HG03520 (cell line): ENCODE measurements at regions not wholly inside any gene's neighbourhood (a gene's known extent, or its start where the extent isn't known, plus 50 kb on each side); places are given as distances from the start of the nearest gene placed in this dataset.

Experiments
- ATAC-seq: cut with Tn5 transposase; IDR thresholded peaks from one replicate; pipeline ENCODE4 v1.9.1; 2021; ENCODE audit warnings: mild to moderate bottlenecking, moderate library complexity; ENCODE audit not compliant: unreplicated experiment

- ATAC-seq: no peak
Measured at GRCh38 chr1:114232691-114233090, 79.0 kb upstream of the SYT6 start.

GRCh38 chr1:114231301-114231700 lies 77.6 kb upstream of the SYT6 start:
- no peak for ATAC-seq

- no peak for ATAC-seq
Measured at GRCh38 chr1:114229368-114229767, 75.7 kb upstream of the SYT6 start.

DNA sequence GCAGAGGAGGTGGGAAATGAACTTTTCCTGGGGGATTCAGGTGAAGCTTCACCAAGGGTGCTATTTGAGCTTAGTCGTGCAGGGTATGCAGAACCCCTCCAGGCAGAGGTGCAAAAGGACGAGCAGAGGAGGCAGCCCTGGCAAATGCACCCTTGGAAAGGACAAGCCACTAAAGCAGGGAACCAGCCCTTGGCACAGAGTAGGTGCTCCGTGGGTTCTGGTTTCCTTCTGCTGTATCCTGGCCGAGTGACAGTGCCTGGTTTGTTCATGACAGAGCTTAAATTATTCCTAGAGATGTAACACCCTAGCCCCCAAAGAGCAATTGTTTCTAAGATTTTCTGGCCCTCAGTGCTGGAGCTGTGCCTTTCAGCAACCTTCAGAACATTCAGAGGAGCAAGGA lies 73.4 kb upstream of the SYT6 start:
- no peak for ATAC-seq

DNA sequence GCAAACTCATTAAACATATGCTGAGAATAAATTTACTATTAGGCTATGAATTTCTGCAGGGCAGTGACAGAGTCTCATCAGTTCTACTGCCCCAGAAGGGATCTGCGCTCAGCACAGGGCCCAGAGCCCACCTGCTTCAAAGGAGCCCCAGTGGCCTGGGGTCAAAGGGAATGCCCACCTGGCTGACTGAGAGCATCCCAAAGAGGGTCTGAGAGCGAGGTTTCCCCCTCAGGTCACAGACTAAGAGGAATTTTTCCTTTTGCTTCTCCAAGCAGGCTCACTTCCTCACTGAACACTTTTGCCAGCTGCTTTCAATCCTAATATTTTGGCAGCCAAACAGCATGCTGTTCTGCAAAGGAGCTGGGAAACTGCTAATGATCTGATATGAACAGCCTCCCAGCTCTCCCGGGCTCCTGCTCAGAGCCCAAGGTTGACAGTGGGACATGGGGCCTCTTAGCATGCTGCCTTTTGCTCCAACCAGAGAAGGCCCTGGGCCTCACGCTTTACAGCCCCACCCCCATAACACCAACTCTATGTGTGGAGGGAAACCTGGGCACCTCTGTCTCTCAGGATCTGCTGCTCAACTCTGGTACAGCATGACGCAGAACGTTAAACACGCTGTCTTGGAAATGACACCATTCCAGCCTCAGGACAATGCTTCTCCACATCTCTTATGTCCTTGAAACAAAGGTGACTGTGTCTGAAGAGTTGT lies 70.7 kb upstream of the SYT6 start:
- no peak for ATAC-seq

- no peak for ATAC-seq
Measured at GRCh38 chr1:114222920-114223319, 69.3 kb upstream of the SYT6 start.

DNA sequence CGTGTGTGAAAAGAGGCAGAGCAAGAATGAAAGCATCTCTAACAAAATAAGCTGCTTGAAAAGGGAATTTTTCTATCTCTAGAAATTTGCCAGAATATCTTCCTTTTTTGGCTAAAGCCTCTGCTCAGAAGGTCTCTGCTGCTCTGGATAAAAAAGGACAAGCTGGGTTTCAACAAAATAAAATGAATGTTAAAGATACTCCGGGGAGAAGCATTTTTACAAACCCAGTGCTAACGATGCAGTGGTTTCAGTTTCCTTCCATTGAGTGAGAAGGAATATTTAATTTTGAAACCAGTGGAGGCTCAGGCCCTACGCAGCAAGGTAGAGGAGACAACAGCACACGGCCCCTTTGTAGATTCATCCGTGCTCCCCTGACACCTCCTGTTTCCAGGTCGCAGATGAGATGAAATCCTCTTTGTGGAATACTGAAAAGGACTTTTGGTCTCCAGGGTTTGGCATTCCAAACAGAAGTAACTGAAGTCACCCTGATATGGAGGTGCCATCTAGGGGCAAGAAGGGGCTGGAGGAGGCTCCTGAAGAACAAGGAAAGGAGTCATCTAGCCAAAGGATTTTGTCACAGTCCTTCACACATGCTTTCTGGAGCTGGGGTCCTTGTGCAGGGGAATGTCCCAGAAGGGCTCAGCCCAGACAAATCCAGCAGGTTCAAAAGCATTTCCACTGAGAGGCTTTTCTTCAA lies 65.7 kb upstream of the SYT6 start:
- ATAC-seq: no peak

GRCh38 chr1:114218361-114219171 lies 64.9 kb upstream of the SYT6 start:
- no peak for ATAC-seq

DNA sequence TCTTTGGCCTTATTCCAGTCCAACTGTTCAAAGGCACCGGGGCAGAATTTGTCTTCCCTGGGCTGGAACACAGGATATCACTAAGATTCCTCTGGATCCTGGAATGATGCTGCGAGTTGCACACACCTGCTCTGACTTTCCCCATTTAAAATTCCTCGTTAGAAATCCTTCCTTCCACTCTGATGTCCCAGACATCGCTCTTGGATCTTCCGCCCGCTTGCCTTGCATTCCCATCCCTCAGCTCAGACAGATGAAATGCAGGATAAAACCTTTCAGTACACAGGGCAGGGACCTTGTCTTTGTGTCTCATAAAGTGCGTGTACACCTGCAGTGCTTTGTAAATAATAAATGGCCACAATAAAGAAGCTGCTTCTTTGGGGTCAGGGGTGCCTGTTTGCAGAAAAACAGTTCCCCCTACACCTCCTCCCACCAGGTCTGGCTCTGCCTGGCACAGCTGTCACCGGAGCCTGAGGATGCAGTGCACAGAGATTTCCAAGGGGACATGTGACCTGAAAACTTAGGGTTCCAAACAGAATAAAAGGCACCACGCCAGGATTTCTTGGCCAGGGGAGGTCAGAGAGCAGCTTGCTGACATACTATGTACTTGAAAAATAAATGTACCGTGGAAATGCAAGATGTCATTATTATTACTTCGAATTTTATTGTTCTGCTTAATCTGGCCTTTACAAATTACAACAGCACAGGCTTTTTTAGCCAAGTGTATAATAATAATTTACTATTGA lies 62.9 kb upstream of the SYT6 start:
- ATAC-seq: no peak

- ATAC-seq: no peak
Measured at GRCh38 chr1:114215436-114215835, 61.8 kb upstream of the SYT6 start.

DNA sequence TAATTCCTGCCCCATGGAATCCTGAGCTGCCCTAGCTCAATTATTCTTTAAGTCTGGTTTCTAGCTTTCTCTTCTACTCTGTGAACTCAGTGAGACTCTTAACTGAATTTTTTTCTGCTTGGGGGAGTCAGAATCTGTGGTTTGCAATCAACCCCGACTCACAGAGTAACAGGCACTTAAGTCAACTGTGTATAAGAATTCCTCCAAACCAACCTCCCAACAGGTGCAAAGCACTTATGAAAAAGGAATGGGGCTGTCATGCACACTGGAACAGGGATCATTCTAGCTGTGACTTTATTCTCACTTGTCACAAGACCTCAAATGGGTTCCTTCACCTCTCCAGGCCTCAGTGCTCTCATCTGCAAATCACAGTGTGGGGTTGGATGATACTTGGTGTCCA lies 60.3 kb upstream of the SYT6 start:
- no peak for ATAC-seq

DNA sequence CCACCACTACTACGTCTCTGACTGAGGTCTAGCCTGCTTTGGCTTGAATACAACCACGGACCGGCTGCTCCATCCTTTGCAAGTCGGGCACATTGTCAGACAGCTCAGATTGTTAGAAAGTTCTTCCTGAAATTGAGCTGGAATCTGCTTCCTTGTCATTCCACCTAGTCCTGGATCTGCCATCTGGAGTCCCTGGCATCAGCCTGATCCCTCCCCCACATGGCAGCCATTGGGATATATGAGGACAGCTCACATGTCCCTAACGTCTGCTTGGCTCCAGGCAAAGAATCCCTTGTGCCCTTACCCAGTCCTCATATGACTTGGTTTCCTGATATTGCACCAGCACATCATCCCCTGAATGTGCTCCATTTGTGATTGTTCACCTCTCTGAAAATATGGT lies 56.3 kb upstream of the SYT6 start:
- no peak for ATAC-seq

GRCh38 chr1:114208714-114209113 lies 55.0 kb upstream of the SYT6 start:
- ATAC-seq: no peak

DNA sequence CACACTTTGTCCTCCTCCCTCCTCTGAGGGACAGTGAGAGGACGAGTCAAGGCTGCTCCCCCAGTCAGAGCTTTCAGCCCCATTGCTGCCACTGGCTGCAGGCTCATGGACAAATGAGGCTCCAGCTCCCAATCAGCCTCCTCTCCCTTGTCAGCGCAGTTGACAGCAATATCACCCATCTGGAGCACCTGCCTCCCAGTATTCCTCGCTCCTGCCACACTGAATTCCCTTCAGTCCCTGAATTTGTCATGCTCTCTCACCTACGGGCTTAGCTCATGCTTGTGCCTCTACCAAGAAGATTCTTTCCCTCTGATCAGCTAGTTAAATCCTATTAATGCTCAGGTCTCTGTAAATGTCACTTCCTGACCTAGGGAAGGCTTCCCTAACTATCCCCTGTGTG lies 54.4 kb upstream of the SYT6 start:
- no peak for ATAC-seq

DNA sequence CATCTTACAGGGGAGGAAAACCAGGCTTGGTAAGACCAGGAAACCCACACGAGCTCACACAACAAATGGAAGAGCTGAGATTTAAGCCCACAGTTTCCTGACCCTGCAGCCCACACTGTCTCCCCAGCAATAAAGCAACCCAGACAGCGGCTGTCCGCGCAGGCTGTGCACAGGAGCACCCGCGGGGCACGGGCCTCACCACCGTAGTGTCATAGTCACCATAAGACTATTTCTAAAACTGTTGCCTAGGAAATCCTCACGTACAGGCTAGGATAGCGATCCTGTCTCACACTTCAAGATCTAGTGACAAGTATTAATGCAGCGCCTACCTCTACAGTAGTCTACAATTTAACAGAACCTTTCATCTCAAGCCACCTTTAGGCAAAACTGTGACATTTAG lies 54.0 kb upstream of the SYT6 start:
- no peak for ATAC-seq

DNA sequence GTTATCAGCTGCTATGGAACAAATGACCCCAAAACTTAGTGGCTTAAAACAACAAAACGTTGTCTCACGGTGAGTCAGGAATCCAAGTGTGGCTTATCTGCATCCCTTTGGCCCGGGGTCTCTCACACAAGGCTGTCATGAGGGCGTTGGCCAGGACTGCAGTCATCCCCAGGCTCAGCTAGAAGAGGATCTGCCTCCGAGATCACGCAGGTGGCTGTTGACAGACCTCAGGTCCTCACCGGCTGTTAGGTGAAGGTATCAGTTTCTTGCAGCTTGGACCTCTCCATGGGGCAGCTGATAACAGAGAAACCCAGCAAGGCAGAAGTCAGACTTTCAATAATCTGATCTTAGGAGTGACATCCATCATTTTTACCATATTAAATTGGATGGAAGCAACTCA lies 52.7 kb upstream of the SYT6 start:
- no peak for ATAC-seq

- ATAC-seq: no peak
Measured at GRCh38 chr1:114203595-114204128, 50.0 kb upstream of the SYT6 start.
